Tibial nerve (tissue), 4 donors: ENCODE measurements at regions not wholly inside any gene's neighbourhood (a gene's known extent, or its start where the extent isn't known, plus 50 kb on each side); places are given as distances from the start of the nearest gene placed in this dataset.

Experiments
- DNase-seq, 2 donors: peaks; one replicate each; pipeline ENCODE4 v3.0.0-alpha.2; 2019; ENCODE audit warnings: low spot score in 2 of 2
- H3K27ac ChIP-seq, 4 donors: fragments of 200-600 bp; sonication (generic) in 3 of 4; one replicate each; pipeline ENCODE4 v1.5.1; 2017 to 2019; ENCODE audit warnings: mild to moderate bottlenecking in 1 of 4
- H3K27me3 ChIP-seq, 2 donors: fragments of 200-600 bp; sonication (generic) in 1 of 2; one replicate each; pipeline versions ENCODE4 v1.5.1 to v1.6.0; 2017 to 2019
- H3K36me3 ChIP-seq, 3 donors: fragments of 200-600 bp; sonication (generic); one replicate each; pipeline ENCODE4 v1.5.1; 2018 to 2019
- H3K4me1 ChIP-seq, 4 donors: fragments of 200-600 bp; sonication (generic) in 3 of 4; one replicate each; pipeline ENCODE4 v1.5.1; 2017 to 2019
- H3K4me3 ChIP-seq, 4 donors: fragments of 200-600 bp; sonication (generic) in 3 of 4; one replicate each; pipeline ENCODE4 v1.5.1; 2017 to 2019; ENCODE audit warnings: mild to moderate bottlenecking in 1 of 4, moderate library complexity in 1 of 4
- H3K9me3 ChIP-seq, 4 donors: fragments of 200-600 bp; sonication (generic) in 3 of 4; one replicate each; pipeline ENCODE4 v1.5.1; 2017 to 2019
- CTCF ChIP-seq, 5 experiments: fragments of 200-600 bp in 3 of 5; fragments of 450-650 bp in 2 of 5; sonication (generic) in 3 of 5; IDR thresholded peaks; one replicate each; pipeline ENCODE4 v1.5.1; 2016 to 2019; ENCODE audit warnings: antibody characterized with exemption in 5 of 5, mild to moderate bottlenecking in 3 of 5, moderate library complexity in 2 of 5
- EP300 ChIP-seq, 2 donors: sonication (generic); formaldehyde crosslinking; IDR thresholded peaks; one replicate each; pipeline ENCODE4 v1.6.1; 2017; ENCODE audit warnings: antibody characterized with exemption in 2 of 2, mild to moderate bottlenecking in 1 of 2
- POLR2A ChIP-seq, 2 donors: fragments of 450-650 bp; IDR thresholded peaks; one replicate each; pipeline ENCODE4 v1.6.1; 2017; ENCODE audit warnings: antibody characterized with exemption in 2 of 2, mild to moderate bottlenecking in 2 of 2, moderate library complexity in 2 of 2
- WGBS, 2 donors: methylation state at CpG; one replicate each; pipeline ENCODE4 v1.1.5; 2018; 5-methylcytosine and 5-hydroxymethylcytosine counted together

- Histone ChIP-seq H3K4me3 (no peak overlapping the region), H3K4me1 (peaks cover 0 to 6% (median 0%) of the 10 kb centered on the region in 4 donors), H3K27ac (no peak overlapping the region), H3K27me3 (no peaks in the 10 kb centered on the region), H3K36me3 (no peaks in the 10 kb centered on the region), H3K9me3 (no peaks in the 10 kb centered on the region)
- no peak for DNase-seq
- TF ChIP-seq POLR2A (IDR thresholded peaks at IDR 0.05) (no peak), CTCF (IDR thresholded peaks at IDR 0.05) (no peak)
- WGBS, 2 donors = 70 to 79% methylated on average over 6 of the region's 6 CpGs
Measured at GRCh38 chr5:56327809-56328208, 94.7 kb upstream of the ANKRD55 start.

GRCh38 chr5:56326770-56327169, 93.6 kb upstream of the ANKRD55 start:
- WGBS, 2 donors = 91 to 100% methylated on average over 3 of the region's 3 CpGs
- TF ChIP-seq POLR2A (IDR thresholded peaks at IDR 0.05) (no peak), EP300 (IDR thresholded peaks at IDR 0.05) (no peak), CTCF (IDR thresholded peaks at IDR 0.05) (no peak)
- Histone ChIP-seq H3K36me3 (no peaks in the 10 kb centered on the region), H3K27ac (no peak overlapping the region), H3K9me3 (no peaks in the 10 kb centered on the region), H3K27me3 (no peaks in the 10 kb centered on the region), H3K4me1 (peaks cover 0 to 6% (median 0%) of the 10 kb centered on the region in 4 donors), H3K4me3 (no peak overlapping the region)
- DNase-seq = no peak

GRCh38 chr5:56326116-56326515, 93.0 kb upstream of the ANKRD55 start:
- H3K27me3 ChIP-seq = no peaks in the 10 kb centered on the region
- H3K4me1 ChIP-seq = peaks cover 0 to 6% (median 0%) of the 10 kb centered on the region in 4 donors
- no peaks in the 10 kb centered on the region for H3K9me3 ChIP-seq
- H3K4me3 ChIP-seq = no peak overlapping the region
- H3K27ac ChIP-seq = no peak overlapping the region
- DNase-seq = no peak
- TF ChIP-seq CTCF (IDR thresholded peaks at IDR 0.05) = no peak
- TF ChIP-seq EP300 (IDR thresholded peaks at IDR 0.05) = no peak
- no peak for TF ChIP-seq POLR2A (IDR thresholded peaks at IDR 0.05)
- no peaks in the 10 kb centered on the region for H3K36me3 ChIP-seq

- no peak overlapping the region for H3K4me3 ChIP-seq
- peaks cover 0 to 6% (median 0%) of the 10 kb centered on the region in 4 donors for H3K4me1 ChIP-seq
- no peaks in the 10 kb centered on the region for H3K36me3 ChIP-seq
- H3K27me3 ChIP-seq = no peaks in the 10 kb centered on the region
- DNase-seq = no peak
- no peak for TF ChIP-seq EP300 (IDR thresholded peaks at IDR 0.05)
- no peak for TF ChIP-seq CTCF (IDR thresholded peaks at IDR 0.05)
- no peak for TF ChIP-seq POLR2A (IDR thresholded peaks at IDR 0.05)
- no peak overlapping the region for H3K27ac ChIP-seq
- no peaks in the 10 kb centered on the region for H3K9me3 ChIP-seq
- 63 to 69% methylated on average over 2 of the region's 2 CpGs for WGBS, 2 donors
Measured at GRCh38 chr5:56325039-56325438, 91.9 kb upstream of the ANKRD55 start.

GRCh38 chr5:56323505-56323904, 90.4 kb upstream of the ANKRD55 start:
- no peak overlapping the region for H3K4me3 ChIP-seq
- TF ChIP-seq EP300 (IDR thresholded peaks at IDR 0.05) (no peak), CTCF (IDR thresholded peaks at IDR 0.05) (no peak), POLR2A (IDR thresholded peaks at IDR 0.05) (no peak)
- no peaks in the 10 kb centered on the region for H3K27me3 ChIP-seq
- H3K4me1 ChIP-seq = peaks cover 0 to 8% (median 0%) of the 10 kb centered on the region in 4 donors
- H3K36me3 ChIP-seq = no peaks in the 10 kb centered on the region
- WGBS, 2 donors = 48 to 49% methylated on average over 2 of the region's 2 CpGs
- DNase-seq = no peak
- H3K9me3 ChIP-seq = no peaks in the 10 kb centered on the region
- no peak overlapping the region for H3K27ac ChIP-seq
